22Rv1 (cell line): ENCODE measurements at regions not wholly inside any gene's neighbourhood (a gene's known extent, or its start where the extent isn't known, plus 50 kb on each side); places are given as distances from the start of the nearest gene placed in this dataset.

Source experiments
- CTCF ChIP-seq: fragments of 450-650 bp; IDR thresholded peaks from 2 replicates; pipeline ENCODE4 v1.5.1; 2017; ENCODE audit warnings: mild to moderate bottlenecking
- ZFX ChIP-seq: fragments of 450-650 bp; IDR thresholded peaks from 2 replicates; pipeline ENCODE4 v1.6.1; 2017; ENCODE audit warnings: antibody characterized with exemption, borderline replicate concordance

- no peak for TF ChIP-seq CTCF
- TF ChIP-seq ZFX, result no peak
These were observed 273.6 kb downstream of the RRAGC start for GRCh38 chr1:38585971-38586370.
